HEK293 (cell line): ENCODE measurements at regions not wholly inside any gene's neighbourhood (a gene's known extent, or its start where the extent isn't known, plus 50 kb on each side); places are given as distances from the start of the nearest gene placed in this dataset.

ENCODE experiments used
- CTCF ChIP-seq: fragments of 450-650 bp; formaldehyde crosslinking; IDR thresholded peaks from 2 replicates; pipeline ENCODE4 v1.5.1; 2016; ENCODE audit warnings: missing biosample characterization, missing genetic modification characterization
- HOXA7 ChIP-seq: sonication (generic); formaldehyde crosslinking; IDR thresholded peaks from 2 replicates; pipeline ENCODE4 v1.8.1; 2022; ENCODE audit warnings: missing genetic modification reagents, borderline replicate concordance
- KLF9 ChIP-seq: fragments of 450-650 bp; formaldehyde crosslinking; IDR thresholded peaks from 2 replicates; pipeline ENCODE4 v1.5.1; 2016; ENCODE audit warnings: missing biosample characterization, missing genetic modification characterization, low read depth
- OSR2 ChIP-seq: fragments of 450-650 bp; formaldehyde crosslinking; IDR thresholded peaks from 2 replicates; pipeline ENCODE4 v1.5.1; 2016; ENCODE audit warnings: missing biosample characterization, missing genetic modification characterization
- PATZ1 ChIP-seq: fragments of 450-650 bp; formaldehyde crosslinking; IDR thresholded peaks from 2 replicates; pipeline ENCODE4 v1.5.1; 2016; ENCODE audit warnings: missing biosample characterization, missing genetic modification characterization
- SP7 ChIP-seq: fragments of 450-650 bp; formaldehyde crosslinking; IDR thresholded peaks from 2 replicates; pipeline ENCODE4 v1.5.1; 2016; ENCODE audit warnings: missing biosample characterization, missing genetic modification characterization
- ZNF114 ChIP-seq: fragments of 450-650 bp; formaldehyde crosslinking; IDR thresholded peaks from 2 replicates; pipeline ENCODE4 v1.5.0; 2017; ENCODE audit warnings: missing biosample characterization, missing genetic modification characterization
- ZNF704 ChIP-seq: fragments of 450-650 bp; formaldehyde crosslinking; IDR thresholded peaks from 2 replicates; pipeline ENCODE4 v1.5.1; 2016; ENCODE audit warnings: missing biosample characterization, missing genetic modification characterization
- TF ChIP-seq, protein P1 (sequence below): fragments of 450-650 bp; formaldehyde crosslinking; optimal IDR thresholded peaks from 2 replicates; pipeline ENCODE3; 2016; ENCODE audit warnings: missing biosample characterization, mild to moderate bottlenecking, missing genetic modification characterization
- TF ChIP-seq, protein P2 (sequence below): fragments of 450-650 bp; formaldehyde crosslinking; IDR thresholded peaks from 2 replicates; pipeline ENCODE4 v1.5.1; 2016; ENCODE audit warnings: missing biosample characterization, missing genetic modification characterization, low read depth

DNA sequence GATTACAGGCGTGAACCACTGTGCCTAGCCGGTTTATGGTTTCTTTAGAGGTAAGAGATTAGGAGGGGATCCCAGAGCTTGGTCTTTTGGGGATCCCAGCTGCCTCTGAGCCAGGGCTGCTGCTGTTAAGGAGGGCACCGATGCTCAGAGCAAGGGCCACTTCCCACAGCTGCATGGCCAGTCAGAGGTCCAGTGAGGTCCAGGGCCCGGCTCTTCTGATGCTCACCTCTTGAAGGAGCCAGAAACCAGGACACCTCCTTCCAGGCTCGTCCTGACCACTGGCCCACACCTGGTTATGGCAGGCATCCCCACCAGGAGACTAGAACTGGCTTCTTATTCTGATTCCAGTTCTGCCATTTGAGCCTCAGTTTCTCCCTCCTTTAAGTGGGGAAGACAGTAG, 149.0 kb downstream of the TEX29 start:
- TF ChIP-seq ZNF114 (tag by site-specific recombination) (no peak), PATZ1 (tag by site-specific recombination) (no peak), CTCF (tag by site-specific recombination) (no peak), ZNF704 (tag by site-specific recombination) (no peak), HOXA7 (CRISPR knock-in tag) (no peak), SP7 (tag by site-specific recombination) (no peak), KLF9 (tag by site-specific recombination) (no peak), OSR2 (no peak)
- TF ChIP-seq, protein P1, sequence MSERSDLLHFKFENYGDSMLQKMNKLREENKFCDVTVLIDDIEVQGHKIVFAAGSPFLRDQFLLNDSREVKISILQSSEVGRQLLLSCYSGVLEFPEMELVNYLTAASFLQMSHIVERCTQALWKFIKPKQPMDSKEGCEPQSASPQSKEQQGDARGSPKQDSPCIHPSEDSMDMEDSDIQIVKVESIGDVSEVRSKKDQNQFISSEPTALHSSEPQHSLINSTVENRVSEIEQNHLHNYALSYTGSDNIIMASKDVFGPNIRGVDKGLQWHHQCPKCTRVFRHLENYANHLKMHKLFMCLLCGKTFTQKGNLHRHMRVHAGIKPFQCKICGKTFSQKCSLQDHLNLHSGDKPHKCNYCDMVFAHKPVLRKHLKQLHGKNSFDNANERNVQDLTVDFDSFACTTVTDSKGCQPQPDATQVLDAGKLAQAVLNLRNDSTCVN (tag by site-specific recombination), result no peak
- TF ChIP-seq, protein P2, sequence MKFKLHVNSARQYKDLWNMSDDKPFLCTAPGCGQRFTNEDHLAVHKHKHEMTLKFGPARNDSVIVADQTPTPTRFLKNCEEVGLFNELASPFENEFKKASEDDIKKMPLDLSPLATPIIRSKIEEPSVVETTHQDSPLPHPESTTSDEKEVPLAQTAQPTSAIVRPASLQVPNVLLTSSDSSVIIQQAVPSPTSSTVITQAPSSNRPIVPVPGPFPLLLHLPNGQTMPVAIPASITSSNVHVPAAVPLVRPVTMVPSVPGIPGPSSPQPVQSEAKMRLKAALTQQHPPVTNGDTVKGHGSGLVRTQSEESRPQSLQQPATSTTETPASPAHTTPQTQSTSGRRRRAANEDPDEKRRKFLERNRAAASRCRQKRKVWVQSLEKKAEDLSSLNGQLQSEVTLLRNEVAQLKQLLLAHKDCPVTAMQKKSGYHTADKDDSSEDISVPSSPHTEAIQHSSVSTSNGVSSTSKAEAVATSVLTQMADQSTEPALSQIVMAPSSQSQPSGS, result no peak
